Activated effector memory CD4-positive, alpha-beta T cell treated with Interleukin-2 at 50 U/mL for 16 hours (primary cell): ENCODE measurements at regions not wholly inside any gene's neighbourhood (a gene's known extent, or its start where the extent isn't known, plus 50 kb on each side); places are given as distances from the start of the nearest gene placed in this dataset.
"Not testable (repeated sequence)": the region's sequence is repeated elsewhere in the genome, so short reads cannot be mapped to it uniquely, and the experiment has no call there.

ENCODE experiments used
- DNase-seq: peaks from one replicate; pipeline ENCODE4 v3.0.0-alpha.2; 2020

- no peak for DNase-seq
Observed at GRCh38 chr4:11894977-11895376, 466.3 kb upstream of the HS3ST1 start.

GRCh38 chr4:11894221-11894620 lies 465.5 kb upstream of the HS3ST1 start:
- no peak for DNase-seq

GRCh38 chr4:11889099-11889498 lies 460.4 kb upstream of the HS3ST1 start:
- no peak for DNase-seq

- DNase-seq = no peak
Observed at GRCh38 chr4:11881947-11882346, 453.3 kb upstream of the HS3ST1 start.

GRCh38 chr4:11881364-11881763 lies 452.7 kb upstream of the HS3ST1 start:
- DNase-seq = no peak

- no peak for DNase-seq
Observed at GRCh38 chr4:11878241-11878640, 449.5 kb upstream of the HS3ST1 start.

GRCh38 chr4:11876104-11876503 lies 447.4 kb upstream of the HS3ST1 start:
- no peak for DNase-seq

- DNase-seq = no peak
Observed at GRCh38 chr4:11869191-11869870, 440.6 kb upstream of the HS3ST1 start.

- DNase-seq = no peak
Observed at GRCh38 chr4:11866391-11866790, 437.7 kb upstream of the HS3ST1 start.

GRCh38 chr4:11860996-11861395 lies 432.3 kb upstream of the HS3ST1 start:
- DNase-seq = no peak

GRCh38 chr4:11857881-11858280 lies 429.2 kb upstream of the HS3ST1 start:
- DNase-seq = no peak

- no peak for DNase-seq
Observed at GRCh38 chr4:11847167-11847566, 418.5 kb upstream of the HS3ST1 start.

GRCh38 chr4:11843927-11844326 lies 415.2 kb upstream of the HS3ST1 start:
- no peak for DNase-seq

- DNase-seq = no peak
Observed at GRCh38 chr4:11843340-11843739, 414.6 kb upstream of the HS3ST1 start.

- DNase-seq = no peak
Observed at GRCh38 chr4:11842620-11843263, 414.0 kb upstream of the HS3ST1 start.

GRCh38 chr4:11839889-11840288 lies 411.2 kb upstream of the HS3ST1 start:
- no peak for DNase-seq

- DNase-seq = no peak
Observed at GRCh38 chr4:11831739-11832138, 403.0 kb upstream of the HS3ST1 start.

GRCh38 chr4:11824566-11824965 lies 395.9 kb upstream of the HS3ST1 start:
- DNase-seq = no peak

GRCh38 chr4:11821772-11822430 lies 393.2 kb upstream of the HS3ST1 start:
- no peak for DNase-seq

GRCh38 chr4:11817088-11817487 lies 388.4 kb upstream of the HS3ST1 start:
- no peak for DNase-seq

- no peak for DNase-seq
Observed at GRCh38 chr4:11814758-11815157, 386.1 kb upstream of the HS3ST1 start.

- no peak for DNase-seq
Observed at GRCh38 chr4:11813951-11814446, 385.3 kb upstream of the HS3ST1 start.

GRCh38 chr4:11811521-11811920 lies 382.8 kb upstream of the HS3ST1 start:
- DNase-seq = not testable (repeated sequence)

- DNase-seq = no peak
Observed at GRCh38 chr4:11805842-11806241, 377.1 kb upstream of the HS3ST1 start.
